Limb (tissue), 2 donors: ENCODE measurements at regions not wholly inside any gene's neighbourhood (a gene's known extent, or its start where the extent isn't known, plus 50 kb on each side); places are given as distances from the start of the nearest gene placed in this dataset.
"Not testable (repeated sequence)": the region's sequence is repeated elsewhere in the genome, so short reads cannot be mapped to it uniquely, and the experiment has no call there.

Source experiments
- DNase-seq, 2 donors: peaks; one replicate each; pipeline ENCODE4 v3.0.0-alpha.2; 2016; ENCODE audit errors: extremely low spot score in 2 of 2

- DNase-seq, result no peak
Measured at GRCh38 chr9:135273008-135273407, 185.5 kb downstream of the OLFM1 start.

- DNase-seq, result no peak
Measured at GRCh38 chr9:135275163-135275562, 187.7 kb downstream of the OLFM1 start.

GRCh38 chr9:135275571-135276289, 188.3 kb downstream of the OLFM1 start:
- DNase-seq, result no peak

- no peak for DNase-seq
Measured at GRCh38 chr9:135277219-135278201, 190.0 kb downstream of the OLFM1 start.

GRCh38 chr9:135278586-135278985, 191.1 kb downstream of the OLFM1 start:
- no peak for DNase-seq

GRCh38 chr9:135279385-135279784, 191.9 kb downstream of the OLFM1 start:
- DNase-seq, result no peak

GRCh38 chr9:135279834-135280393, 192.4 kb downstream of the OLFM1 start:
- DNase-seq, result no peak

GRCh38 chr9:135280666-135281065, 193.2 kb downstream of the OLFM1 start:
- no peak for DNase-seq

- no peak for DNase-seq
Measured at GRCh38 chr9:135281151-135281550, 193.7 kb downstream of the OLFM1 start.

GRCh38 chr9:135281791-135282737, 194.6 kb downstream of the OLFM1 start:
- peak; percentile 26 to 92 for DNase-seq

GRCh38 chr9:135282808-135283207, 195.3 kb downstream of the OLFM1 start:
- no peak for DNase-seq

GRCh38 chr9:135283671-135284070, 195.9 kb upstream of the PPP1R26 start:
- no peak for DNase-seq

GRCh38 chr9:135284386-135285134, 195.0 kb upstream of the PPP1R26 start:
- DNase-seq, result no peak

- not testable (repeated sequence) for DNase-seq
Measured at GRCh38 chr9:135286187-135286925, 193.2 kb upstream of the PPP1R26 start.

- no peak for DNase-seq
Measured at GRCh38 chr9:135286961-135287360, 192.6 kb upstream of the PPP1R26 start.

GRCh38 chr9:135287627-135288026, 192.0 kb upstream of the PPP1R26 start:
- no peak for DNase-seq

GRCh38 chr9:135288054-135288453, 191.5 kb upstream of the PPP1R26 start:
- DNase-seq, result no peak

- no peak for DNase-seq
Measured at GRCh38 chr9:135289081-135289491, 190.5 kb upstream of the PPP1R26 start.

- DNase-seq, result no peak
Measured at GRCh38 chr9:135290086-135290485, 189.5 kb upstream of the PPP1R26 start.

- DNase-seq, result no peak
Measured at GRCh38 chr9:135290566-135290965, 189.0 kb upstream of the PPP1R26 start.
